RWPE2 (cell line): ENCODE measurements at regions not wholly inside any gene's neighbourhood (a gene's known extent, or its start where the extent isn't known, plus 50 kb on each side); places are given as distances from the start of the nearest gene placed in this dataset.
A peak's percentile ranks its signal among the peaks of the same experiment; 100 is the strongest.

Experiments used
- ATAC-seq: fragments of 200-7000 bp; cut with Tn5 transposase; 3 replicates; pipeline ENCODE4 v1.9.1; 2021; ENCODE audit warnings: low read depth
- DNase-seq: peaks from one replicate; pipeline ENCODE4 v3.0.0-alpha.2; 2020; ENCODE audit warnings: low spot score
- H3K27ac ChIP-seq: fragments of 450-650 bp; 2 replicates; pipeline ENCODE4 v1.5.1; 2017; ENCODE audit warnings: mild to moderate bottlenecking; ENCODE audit not compliant: poor library complexity, severe bottlenecking
- H3K27me3 ChIP-seq: fragments of 250-450 bp; sonication (Bioruptor Pico); 2 replicates; pipeline ENCODE4 v1.5.1; 2021; ENCODE audit warnings: mild to moderate bottlenecking, moderate library complexity; ENCODE audit not compliant: insufficient read depth, poor library complexity, severe bottlenecking
- H3K36me3 ChIP-seq: fragments of 250-450 bp; sonication (Bioruptor Pico); 2 replicates; pipeline ENCODE4 v1.5.1; 2020; ENCODE audit warnings: low read depth, mild to moderate bottlenecking, moderate library complexity
- H3K4me1 ChIP-seq: fragments of 250-450 bp; sonication (Bioruptor Pico); 2 replicates; pipeline ENCODE4 v1.5.1; 2021; ENCODE audit warnings: mild to moderate bottlenecking, moderate library complexity; ENCODE audit not compliant: insufficient read depth, poor library complexity, severe bottlenecking
- H3K4me3 ChIP-seq: fragments of 250-450 bp; sonication (Bioruptor Pico); 2 replicates; pipeline ENCODE4 v1.5.1; 2021; ENCODE audit warnings: mild to moderate bottlenecking, moderate library complexity; ENCODE audit not compliant: severe bottlenecking
- H3K9me3 ChIP-seq: fragments of 250-450 bp; sonication (Bioruptor Pico); 2 replicates; pipeline ENCODE4 v1.5.1; 2021; ENCODE audit warnings: mild to moderate bottlenecking, moderate library complexity; ENCODE audit not compliant: severe bottlenecking
- TF ChIP-seq, protein P1 (sequence below): fragments of 450-650 bp; IDR thresholded peaks from one replicate; pipeline ENCODE4 v1.5.1; 2017; ENCODE audit warnings: mild to moderate bottlenecking, moderate library complexity; ENCODE audit not compliant: poor library complexity, severe bottlenecking

DNA sequence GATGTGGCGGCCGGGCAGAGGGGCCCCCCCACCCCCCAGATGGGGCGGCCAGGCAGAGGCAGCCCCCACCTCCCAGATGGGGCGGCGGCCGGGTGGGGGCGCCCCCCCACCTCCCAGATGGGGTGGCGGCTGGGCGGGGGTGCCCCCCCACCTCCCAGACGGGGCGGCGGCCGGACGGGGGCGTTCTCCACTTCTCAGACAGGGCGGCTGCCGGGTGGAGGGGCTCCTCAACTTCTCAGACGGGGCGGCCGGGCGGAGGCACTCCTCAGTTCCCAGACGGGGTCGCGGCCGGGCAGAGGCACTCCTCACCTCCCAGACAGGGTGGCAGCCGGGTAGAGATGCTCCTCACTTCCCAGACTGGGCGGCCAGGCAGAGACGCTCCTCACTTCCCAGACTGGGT is 469.8 kb downstream of the PCNX1 start:
- H3K27me3 ChIP-seq = no peaks in the 10 kb centered on the region
- no peak overlapping the region for H3K4me3 ChIP-seq
- DNase-seq (no peak), ATAC-seq (no peak)
- H3K9me3 ChIP-seq = no peaks in the 10 kb centered on the region
- TF ChIP-seq, protein P1, sequence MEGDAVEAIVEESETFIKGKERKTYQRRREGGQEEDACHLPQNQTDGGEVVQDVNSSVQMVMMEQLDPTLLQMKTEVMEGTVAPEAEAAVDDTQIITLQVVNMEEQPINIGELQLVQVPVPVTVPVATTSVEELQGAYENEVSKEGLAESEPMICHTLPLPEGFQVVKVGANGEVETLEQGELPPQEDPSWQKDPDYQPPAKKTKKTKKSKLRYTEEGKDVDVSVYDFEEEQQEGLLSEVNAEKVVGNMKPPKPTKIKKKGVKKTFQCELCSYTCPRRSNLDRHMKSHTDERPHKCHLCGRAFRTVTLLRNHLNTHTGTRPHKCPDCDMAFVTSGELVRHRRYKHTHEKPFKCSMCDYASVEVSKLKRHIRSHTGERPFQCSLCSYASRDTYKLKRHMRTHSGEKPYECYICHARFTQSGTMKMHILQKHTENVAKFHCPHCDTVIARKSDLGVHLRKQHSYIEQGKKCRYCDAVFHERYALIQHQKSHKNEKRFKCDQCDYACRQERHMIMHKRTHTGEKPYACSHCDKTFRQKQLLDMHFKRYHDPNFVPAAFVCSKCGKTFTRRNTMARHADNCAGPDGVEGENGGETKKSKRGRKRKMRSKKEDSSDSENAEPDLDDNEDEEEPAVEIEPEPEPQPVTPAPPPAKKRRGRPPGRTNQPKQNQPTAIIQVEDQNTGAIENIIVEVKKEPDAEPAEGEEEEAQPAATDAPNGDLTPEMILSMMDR = no peak
- H3K4me1 ChIP-seq = peaks cover 41% of the 10 kb centered on the region
- H3K36me3 ChIP-seq = peaks cover 10% of the 10 kb centered on the region; the same call in 1 of the 2 replicates
- peak overlapping the region; percentile 53 for H3K27ac ChIP-seq

DNA sequence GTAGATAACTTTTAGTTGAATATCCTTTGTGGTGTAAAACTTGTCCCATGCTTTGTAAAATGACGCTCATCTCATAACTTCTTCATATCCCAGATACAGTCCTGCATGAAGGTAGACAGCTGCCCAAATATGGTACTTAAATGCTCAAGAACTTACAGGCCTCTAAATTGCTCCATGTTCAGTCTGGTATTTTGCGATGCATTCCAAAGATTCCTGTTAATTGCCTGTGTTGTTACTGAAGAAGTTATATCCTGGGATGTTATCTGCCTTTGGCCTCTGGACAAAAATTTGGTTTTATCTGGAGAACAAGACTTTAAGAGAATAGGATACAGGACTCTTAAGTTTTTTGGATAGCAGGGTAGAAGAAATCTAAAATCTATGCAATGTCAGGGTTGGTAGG is 473.0 kb downstream of the PCNX1 start:
- peak; percentile 95 for ATAC-seq
- Histone ChIP-seq H3K4me1 (peaks cover 20% of the 10 kb centered on the region), H3K9me3 (no peaks in the 10 kb centered on the region), H3K27ac (peak overlapping the region; percentile 53), H3K4me3 (no peak overlapping the region), H3K27me3 (no peaks in the 10 kb centered on the region), H3K36me3 (peaks cover 10% of the 10 kb centered on the region; the same call in 1 of the 2 replicates)
- no peak for DNase-seq
- TF ChIP-seq, protein P1 = no peak

DNA sequence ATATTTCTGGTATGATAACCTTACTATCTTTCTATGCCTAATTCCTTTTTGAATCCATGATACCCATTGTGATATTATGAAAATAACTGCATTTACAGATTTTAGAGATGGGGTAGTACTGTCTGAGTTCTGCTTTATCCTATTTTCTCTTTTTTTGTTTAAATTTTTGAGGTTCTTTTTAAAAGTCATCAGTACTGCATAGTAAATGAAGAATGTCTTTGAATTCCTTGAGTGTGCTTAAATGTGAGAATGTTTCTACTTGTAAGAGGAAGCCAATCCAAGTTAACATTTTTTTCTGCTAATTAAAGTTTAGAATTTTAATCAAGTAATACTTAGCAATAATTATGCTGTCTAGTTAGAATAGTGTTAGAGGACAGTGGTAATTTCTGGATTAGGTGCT is 474.6 kb downstream of the PCNX1 start:
- H3K36me3 ChIP-seq = no peaks in the 10 kb centered on the region
- no peak for DNase-seq
- no peaks in the 10 kb centered on the region for H3K9me3 ChIP-seq
- no peak overlapping the region for H3K4me3 ChIP-seq
- no peak for ATAC-seq
- H3K4me1 ChIP-seq = peaks cover 20% of the 10 kb centered on the region
- TF ChIP-seq, protein P1 = no peak
- H3K27ac ChIP-seq = peak overlapping the region; percentile 53
- H3K27me3 ChIP-seq = no peaks in the 10 kb centered on the region

- Histone ChIP-seq H3K27me3 (no peaks in the 10 kb centered on the region), H3K4me1 (peaks cover 20% of the 10 kb centered on the region), H3K27ac (no peak overlapping the region), H3K36me3 (no peaks in the 10 kb centered on the region), H3K9me3 (no peaks in the 10 kb centered on the region), H3K4me3 (no peak overlapping the region)
- TF ChIP-seq, protein P1 = no peak
- no peak for ATAC-seq
- DNase-seq = no peak
These were observed 475.1 kb downstream of the PCNX1 start for GRCh38 chr14:71382315-71382714.

GRCh38 chr14:71383510-71383909 is 476.3 kb downstream of the PCNX1 start:
- Histone ChIP-seq H3K36me3 (no peaks in the 10 kb centered on the region), H3K27me3 (no peaks in the 10 kb centered on the region), H3K4me3 (no peak overlapping the region), H3K9me3 (no peaks in the 10 kb centered on the region), H3K4me1 (peaks cover 25% of the 10 kb centered on the region), H3K27ac (no peak overlapping the region)
- TF ChIP-seq, protein P1 = no peak
- DNase-seq (no peak), ATAC-seq (no peak)
